ENCODE measurements at regions not wholly inside any gene's neighbourhood (a gene's known extent, or its start where the extent isn't known, plus 50 kb on each side); places are given as distances from the start of the nearest gene placed in this dataset.
A peak's percentile ranks its signal among the peaks of the same experiment; 100 is the strongest.
"Not testable (repeated sequence)": the region's sequence is repeated elsewhere in the genome, so short reads cannot be mapped to it uniquely, and the experiment has no call there.

GRCh38 chr4:173998471-173999144 lies 284.9 kb downstream of the FBXO8 start:
- Histone ChIP-seq H3K9me3 (replicated peaks) (no peaks in the 10 kb centered on the region), H3K27ac (no peak overlapping the region), H3K36me3 (no peaks in the 10 kb centered on the region), H3K27me3 (replicated peaks) (no peaks in the 10 kb centered on the region; the same call in 1 of the 2 replicates), H3K4me1 (replicated peaks) (no peaks in the 10 kb centered on the region), H3K4me3 (no peak overlapping the region)
- DNase-seq (ENCODE audit: low read depth in 1 of 2, low spot score in 2 of 2): no peak

DNA sequence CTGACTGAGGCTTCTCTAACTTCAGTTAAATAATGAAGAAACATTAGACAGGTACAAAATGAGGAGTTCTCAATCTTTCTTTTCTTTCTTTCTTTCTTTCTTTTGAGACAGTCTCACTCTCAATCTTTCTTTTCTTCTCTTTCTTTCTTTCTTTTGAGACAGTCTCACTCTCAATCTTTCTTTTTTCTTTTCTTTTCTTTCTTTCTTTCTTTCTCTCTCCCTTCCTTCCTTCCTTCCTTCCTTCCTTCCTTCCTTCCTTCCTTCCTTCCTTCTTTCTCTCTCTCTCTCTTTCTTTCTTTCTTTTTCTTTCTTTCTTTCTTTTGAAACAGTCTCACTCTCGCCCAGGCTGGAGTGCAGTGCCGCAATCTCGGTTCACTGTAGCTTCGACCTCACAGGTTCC lies 287.7 kb downstream of the FBXO8 start:
- H3K36me3 ChIP-seq; H3K4me3 ChIP-seq; H3K9me3 ChIP-seq (replicated peaks); H3K27me3 ChIP-seq (replicated peaks); DNase-seq (ENCODE audit: low read depth in 1 of 2, low spot score in 2 of 2); H3K4me1 ChIP-seq (replicated peaks); H3K27ac ChIP-seq: not testable (repeated sequence)

DNA sequence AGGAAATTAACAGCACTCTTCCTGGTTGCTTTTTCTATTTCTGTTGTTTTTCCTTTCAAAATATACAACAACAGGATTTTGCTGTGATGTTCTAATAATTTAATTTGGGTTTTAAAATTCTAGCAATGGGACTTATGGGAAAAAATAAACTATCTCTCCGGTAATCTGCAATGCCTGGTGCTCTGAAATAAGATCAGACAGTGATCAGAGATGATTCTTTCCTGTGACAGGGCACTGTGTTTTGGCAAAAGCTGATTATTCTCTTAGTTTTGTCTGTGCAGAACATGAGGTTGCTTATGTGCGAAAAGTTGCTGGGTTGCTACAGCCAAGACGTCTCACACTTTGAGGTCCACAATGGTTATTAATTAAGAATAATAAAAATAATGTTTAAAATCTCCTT lies 291.7 kb downstream of the FBXO8 start:
- H3K4me1 ChIP-seq (replicated peaks): no peaks in the 10 kb centered on the region
- H3K27me3 ChIP-seq (replicated peaks): no peaks in the 10 kb centered on the region
- no peak overlapping the region for H3K27ac ChIP-seq
- H3K4me3 ChIP-seq: no peak overlapping the region
- no peaks in the 10 kb centered on the region for H3K36me3 ChIP-seq
- no peak for DNase-seq (ENCODE audit: low read depth in 1 of 2, low spot score in 2 of 2)
- H3K9me3 ChIP-seq (replicated peaks): no peaks in the 10 kb centered on the region

DNA sequence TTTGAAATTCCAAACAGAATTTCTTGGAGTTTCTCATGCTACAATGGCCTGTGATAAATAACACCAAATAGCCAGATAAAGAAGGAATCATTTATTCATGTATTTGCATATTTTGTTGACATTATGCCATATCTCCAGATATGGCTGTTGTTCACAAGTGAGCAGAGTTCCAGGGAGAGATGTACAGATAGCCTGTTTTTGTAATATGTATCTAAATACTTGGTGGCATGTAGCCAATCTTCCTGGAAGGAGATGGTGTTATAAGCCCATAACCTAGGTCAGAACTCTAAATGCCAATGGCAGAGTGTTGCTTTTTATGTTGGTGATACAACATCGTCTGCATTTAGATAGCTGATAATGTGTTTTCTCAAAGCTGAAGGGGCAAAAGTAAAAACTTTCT lies 292.2 kb downstream of the FBXO8 start:
- H3K4me1 ChIP-seq (replicated peaks): no peaks in the 10 kb centered on the region
- H3K4me3 ChIP-seq: no peak overlapping the region
- no peaks in the 10 kb centered on the region for H3K27me3 ChIP-seq (replicated peaks)
- no peak overlapping the region for H3K27ac ChIP-seq
- H3K9me3 ChIP-seq (replicated peaks): no peaks in the 10 kb centered on the region
- no peaks in the 10 kb centered on the region for H3K36me3 ChIP-seq
- no peak for DNase-seq (ENCODE audit: low read depth in 1 of 2, low spot score in 2 of 2)

DNA sequence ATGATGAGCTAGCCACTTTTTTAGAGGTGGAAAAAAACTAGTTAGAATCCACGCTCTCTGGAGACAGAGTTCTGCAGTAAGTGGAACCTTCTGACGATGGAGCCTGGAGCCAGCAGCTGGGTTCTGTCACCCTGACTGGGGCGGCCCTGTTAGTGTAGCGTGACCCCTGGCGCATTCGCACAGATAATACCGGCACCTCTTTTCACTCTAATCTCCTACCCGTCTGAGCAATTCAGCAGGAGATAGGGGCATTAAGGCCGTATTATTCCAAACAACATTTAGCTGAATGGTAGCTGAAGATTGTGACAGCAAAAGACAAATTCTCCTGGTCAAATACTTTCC lies 292.6 kb downstream of the FBXO8 start:
- no peak for DNase-seq (ENCODE audit: low read depth in 1 of 2, low spot score in 2 of 2)
- no peak overlapping the region for H3K4me3 ChIP-seq
- H3K36me3 ChIP-seq: no peaks in the 10 kb centered on the region
- H3K27ac ChIP-seq: no peak overlapping the region
- no peaks in the 10 kb centered on the region for H3K27me3 ChIP-seq (replicated peaks)
- no peaks in the 10 kb centered on the region for H3K4me1 ChIP-seq (replicated peaks)
- no peaks in the 10 kb centered on the region for H3K9me3 ChIP-seq (replicated peaks)

DNA sequence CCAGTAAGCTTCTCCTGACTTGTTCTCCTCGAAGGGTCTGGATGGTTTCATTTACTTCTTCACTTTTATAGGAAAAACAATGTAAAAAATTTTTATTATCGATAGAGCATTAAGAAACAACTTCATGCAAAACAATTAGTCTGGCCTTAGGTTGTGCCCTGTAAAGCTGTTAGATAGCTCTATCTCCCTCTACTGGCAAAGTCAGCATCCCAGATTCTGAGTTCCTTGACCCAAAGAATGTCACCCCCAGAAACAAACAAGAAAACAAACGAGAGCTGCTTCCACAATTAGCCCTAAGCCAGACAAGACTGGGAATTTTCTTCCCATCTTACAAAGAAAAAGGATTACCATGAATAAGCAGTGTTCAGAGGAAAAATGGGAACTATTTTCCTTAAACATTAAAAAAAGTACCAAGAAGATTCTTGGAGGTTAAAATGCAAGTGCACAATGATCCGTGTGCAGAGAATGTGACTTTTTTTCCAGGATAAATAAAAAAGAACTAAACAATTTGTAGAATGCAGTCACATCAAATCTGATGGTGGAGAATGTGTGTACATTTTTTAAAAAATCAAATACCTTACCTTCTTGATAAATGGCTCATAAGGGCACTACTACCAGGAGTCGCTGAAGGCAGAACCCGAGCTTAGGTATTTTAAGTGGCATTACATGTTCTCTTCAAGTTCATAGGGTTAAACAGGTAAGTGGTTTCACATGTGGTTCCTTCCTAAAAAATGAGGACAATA lies 293.2 kb downstream of the FBXO8 start:
- H3K36me3 ChIP-seq: no peaks in the 10 kb centered on the region
- H3K27me3 ChIP-seq (replicated peaks): no peaks in the 10 kb centered on the region
- H3K27ac ChIP-seq: no peak overlapping the region
- H3K4me1 ChIP-seq (replicated peaks): no peaks in the 10 kb centered on the region
- H3K9me3 ChIP-seq (replicated peaks): no peaks in the 10 kb centered on the region
- no peak overlapping the region for H3K4me3 ChIP-seq
- DNase-seq (ENCODE audit: low read depth in 1 of 2, low spot score in 2 of 2): peak in 1 of 2 experiments; percentile 10

DNA sequence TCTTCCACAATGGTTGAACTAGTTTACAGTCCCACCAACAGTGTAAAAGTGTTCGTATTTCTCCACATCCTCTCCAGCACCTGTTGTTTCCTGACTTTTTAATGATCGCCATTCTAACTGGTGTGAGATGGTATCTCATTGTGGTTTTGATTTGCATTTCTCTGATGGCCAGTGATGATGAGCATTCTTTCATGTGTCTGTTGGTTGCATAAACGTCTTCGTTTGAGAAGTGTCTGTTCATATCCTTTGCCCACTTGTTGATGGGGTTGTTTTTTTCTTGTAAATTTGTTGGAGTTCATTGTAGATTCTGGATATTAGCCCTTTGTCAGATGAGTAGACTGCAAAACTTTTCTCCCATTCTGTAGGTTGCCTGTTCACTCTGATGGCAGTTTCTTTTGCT lies 319.9 kb downstream of the FBXO8 start:
- H3K27ac ChIP-seq; H3K4me3 ChIP-seq; H3K4me1 ChIP-seq (replicated peaks); H3K9me3 ChIP-seq (replicated peaks); DNase-seq (ENCODE audit: low read depth in 1 of 2, low spot score in 2 of 2); H3K27me3 ChIP-seq (replicated peaks); H3K36me3 ChIP-seq: not testable (repeated sequence)

DNA sequence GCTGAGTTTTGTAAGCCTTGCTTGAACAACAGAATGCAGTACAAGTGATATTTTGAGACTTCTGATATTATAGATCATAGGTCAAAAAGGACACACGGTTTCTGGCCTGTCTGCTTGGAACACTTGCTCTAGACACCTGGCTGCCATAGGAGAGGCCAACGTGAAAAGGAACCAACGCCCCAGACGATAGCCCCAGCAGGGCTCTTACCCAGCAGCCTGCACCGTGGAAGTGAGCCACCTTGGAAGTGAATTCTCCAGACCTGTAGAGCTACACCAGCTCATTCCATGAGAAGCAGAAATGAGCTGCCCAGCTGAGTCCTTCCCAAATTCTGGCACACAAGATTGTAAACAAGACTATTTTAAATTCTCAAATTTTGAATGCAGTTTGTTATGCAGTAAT lies 323.1 kb downstream of the FBXO8 start:
- Histone ChIP-seq H3K27ac (no peak overlapping the region), H3K27me3 (replicated peaks) (no peaks in the 10 kb centered on the region), H3K4me1 (replicated peaks) (no peaks in the 10 kb centered on the region), H3K4me3 (no peak overlapping the region), H3K9me3 (replicated peaks) (no peaks in the 10 kb centered on the region), H3K36me3 (no peaks in the 10 kb centered on the region)
- no peak for DNase-seq (ENCODE audit: low read depth in 1 of 2, low spot score in 2 of 2)

DNA sequence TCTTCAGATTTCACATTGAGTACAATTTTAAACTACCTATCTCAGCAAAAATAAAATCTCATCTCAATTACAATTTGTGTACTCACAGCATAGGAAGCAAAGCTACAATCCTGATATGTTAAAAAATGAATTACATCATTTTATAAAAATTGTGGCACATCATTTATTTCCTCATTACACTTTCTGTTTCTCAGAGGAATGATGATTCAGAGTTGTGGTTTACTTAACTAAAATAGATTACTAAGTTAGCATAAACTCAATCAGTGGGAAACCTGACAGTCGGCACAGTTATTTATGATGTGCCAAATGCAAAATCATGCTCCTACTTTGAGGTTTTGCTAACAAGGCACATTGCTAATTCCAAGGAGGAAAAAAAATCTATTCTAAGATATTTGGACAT lies 325.0 kb downstream of the FBXO8 start:
- Histone ChIP-seq H3K27ac (no peak overlapping the region), H3K9me3 (replicated peaks) (no peaks in the 10 kb centered on the region), H3K4me1 (replicated peaks) (no peaks in the 10 kb centered on the region), H3K4me3 (no peak overlapping the region), H3K27me3 (replicated peaks) (no peaks in the 10 kb centered on the region), H3K36me3 (no peaks in the 10 kb centered on the region)
- no peak for DNase-seq (ENCODE audit: low read depth in 1 of 2, low spot score in 2 of 2)

DNA sequence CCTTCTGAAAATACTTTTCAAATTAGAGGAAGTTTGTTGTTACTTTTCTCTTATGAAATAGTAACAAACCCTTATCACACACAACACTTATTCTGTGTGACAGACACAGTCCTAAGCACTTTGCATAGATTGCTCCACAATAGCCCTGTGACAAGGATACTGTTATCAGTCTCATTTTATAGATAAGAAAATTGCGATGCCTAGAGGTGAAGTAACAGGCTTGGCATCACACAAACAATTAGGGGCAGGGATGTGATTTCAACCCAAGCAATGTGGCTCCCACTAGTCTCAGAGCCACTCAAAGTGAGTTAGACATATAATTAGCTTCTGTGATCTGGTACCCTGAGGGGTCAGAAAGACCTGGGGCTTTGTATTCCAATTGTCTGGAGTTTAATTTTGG lies 339.9 kb downstream of the FBXO8 start:
- H3K4me1 ChIP-seq (replicated peaks): no peaks in the 10 kb centered on the region
- H3K9me3 ChIP-seq (replicated peaks): no peaks in the 10 kb centered on the region
- no peaks in the 10 kb centered on the region for H3K36me3 ChIP-seq
- no peak overlapping the region for H3K4me3 ChIP-seq
- H3K27ac ChIP-seq: no peak overlapping the region
- H3K27me3 ChIP-seq (replicated peaks): peaks cover 11% of the 10 kb centered on the region
- DNase-seq (ENCODE audit: low read depth in 1 of 2, low spot score in 2 of 2): no peak

GRCh38 chr4:173940146-173940545 lies 343.3 kb downstream of the FBXO8 start:
- Histone ChIP-seq H3K4me1 (replicated peaks) (no peaks in the 10 kb centered on the region), H3K4me3 (no peak overlapping the region), H3K27ac (no peak overlapping the region), H3K27me3 (replicated peaks) (peaks cover 2% of the 10 kb centered on the region), H3K9me3 (replicated peaks) (no peaks in the 10 kb centered on the region), H3K36me3 (no peaks in the 10 kb centered on the region)
- no peak for DNase-seq (ENCODE audit: low read depth in 1 of 2, low spot score in 2 of 2)

DNA sequence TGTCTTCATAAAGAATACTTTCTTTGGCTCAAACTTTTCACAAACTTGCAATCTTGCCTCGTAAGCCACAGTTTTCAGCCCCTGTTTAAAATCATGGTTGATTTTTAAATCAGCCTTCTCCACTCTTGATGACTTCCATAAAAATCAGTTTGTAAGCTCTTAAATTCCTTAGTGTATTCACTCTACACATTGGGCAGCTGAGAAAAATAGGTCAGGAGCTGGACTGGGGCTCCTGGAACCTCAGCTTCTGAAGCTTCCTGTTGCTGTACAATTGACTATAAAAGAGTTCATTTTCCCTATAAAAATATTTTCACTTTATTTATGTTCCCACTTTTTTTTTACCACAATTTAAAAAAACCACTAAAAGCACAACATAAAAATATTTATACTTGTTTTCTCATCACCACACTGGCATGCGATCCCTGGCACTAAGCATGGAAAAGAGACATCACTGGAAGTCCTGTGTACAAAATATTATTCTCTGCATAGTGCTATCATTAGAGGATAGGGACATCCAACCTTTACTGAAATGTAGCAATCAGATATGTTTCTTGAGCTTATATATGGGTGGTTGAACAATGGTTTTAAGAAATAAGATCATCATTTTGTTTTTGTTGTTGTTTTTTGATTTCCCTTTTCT lies 345.7 kb downstream of the FBXO8 start:
- Histone ChIP-seq H3K36me3 (no peaks in the 10 kb centered on the region), H3K27ac (no peak overlapping the region), H3K4me1 (replicated peaks) (no peaks in the 10 kb centered on the region), H3K9me3 (replicated peaks) (no peaks in the 10 kb centered on the region), H3K27me3 (replicated peaks) (peaks cover 2% of the 10 kb centered on the region), H3K4me3 (no peak overlapping the region)
- no peak for DNase-seq (ENCODE audit: low read depth in 1 of 2, low spot score in 2 of 2)

DNA sequence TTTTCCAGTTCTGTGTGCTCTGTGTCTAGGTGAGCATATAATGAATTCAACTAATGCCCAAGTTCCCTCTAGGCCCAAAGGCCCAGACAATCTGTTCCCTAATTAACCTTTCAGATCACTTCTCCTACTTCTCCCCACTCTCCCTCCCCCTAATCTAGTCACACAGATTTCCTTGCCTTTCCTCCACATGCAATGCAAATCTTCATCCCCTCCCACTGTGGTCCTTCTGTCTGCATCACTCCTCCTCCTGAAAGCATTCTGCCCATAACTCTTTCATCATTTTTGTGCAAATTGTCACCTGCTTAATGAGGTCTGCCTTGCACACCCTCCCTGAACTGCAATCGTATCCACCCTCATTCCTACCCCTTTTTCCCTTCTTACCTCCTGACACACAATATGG lies 346.6 kb downstream of the FBXO8 start:
- no peak for DNase-seq (ENCODE audit: low read depth in 1 of 2, low spot score in 2 of 2)

GRCh38 chr4:173935622-173936405 lies 347.7 kb downstream of the FBXO8 start:
- no peaks in the 10 kb centered on the region for H3K4me1 ChIP-seq (replicated peaks)
- H3K9me3 ChIP-seq (replicated peaks): no peaks in the 10 kb centered on the region
- H3K4me3 ChIP-seq: no peak overlapping the region
- no peaks in the 10 kb centered on the region for H3K36me3 ChIP-seq
- H3K27ac ChIP-seq: no peak overlapping the region
- no peaks in the 10 kb centered on the region; the same call in 1 of the 2 replicates for H3K27me3 ChIP-seq (replicated peaks)
- DNase-seq (ENCODE audit: low read depth in 1 of 2, low spot score in 2 of 2): no peak

More for the DNA sequence above, 346.6 kb downstream of the FBXO8 start:
- H3K4me3 ChIP-seq: no peak overlapping the region
- no peaks in the 10 kb centered on the region for H3K9me3 ChIP-seq (replicated peaks)
- H3K4me1 ChIP-seq (replicated peaks): no peaks in the 10 kb centered on the region
- H3K27me3 ChIP-seq (replicated peaks): no peaks in the 10 kb centered on the region; the same call in 1 of the 2 replicates
- no peaks in the 10 kb centered on the region for H3K36me3 ChIP-seq
- no peak overlapping the region for H3K27ac ChIP-seq
